ENCODE measurements at regions not wholly inside any gene's neighbourhood (a gene's known extent, or its start where the extent isn't known, plus 50 kb on each side); places are given as distances from the start of the nearest gene placed in this dataset.
"Not testable (repeated sequence)": the region's sequence is repeated elsewhere in the genome, so short reads cannot be mapped to it uniquely, and the experiment has no call there.

- no peak overlapping the region for H3K4me3 Mint-ChIP-seq (ENCODE audit: unreplicated experiment)
- Histone ChIP-seq H3K9me3 (ENCODE audit: insufficient read depth, low read depth, low read length) (no peaks in the 10 kb centered on the region), H3K4me3 (ENCODE audit: insufficient read depth, low read depth, low read length) (no peak overlapping the region), H3K36me3 (ENCODE audit: insufficient read depth, low read length) (no peaks in the 10 kb centered on the region), H3K27ac (ENCODE audit: low read depth, low read length) (no peak overlapping the region), H3K9ac (ENCODE audit: low read length) (no peak overlapping the region), H3K4me2 (ENCODE audit: low read length) (no peak overlapping the region), H3K27me3 (ENCODE audit: insufficient read depth, low read length) (no peaks in the 10 kb centered on the region), H3K4me1 (ENCODE audit: insufficient read depth, low read length) (peaks cover 9% of the 10 kb centered on the region), H3K79me2 (ENCODE audit: insufficient read depth, low read length) (no peaks in the 10 kb centered on the region), H4K20me1 (ENCODE audit: insufficient read depth, low read length) (no peaks in the 10 kb centered on the region), H2AFZ (ENCODE audit: low read depth, low read length) (no peak overlapping the region)
- DNase-seq (ENCODE audit: low read depth) (no peak), FAIRE-seq (no peak)
- no peak for TF ChIP-seq EZH2 (IDR thresholded peaks at IDR 0.05; ENCODE audit: insufficient read depth, low read length)
- TF ChIP-seq, protein P1, sequence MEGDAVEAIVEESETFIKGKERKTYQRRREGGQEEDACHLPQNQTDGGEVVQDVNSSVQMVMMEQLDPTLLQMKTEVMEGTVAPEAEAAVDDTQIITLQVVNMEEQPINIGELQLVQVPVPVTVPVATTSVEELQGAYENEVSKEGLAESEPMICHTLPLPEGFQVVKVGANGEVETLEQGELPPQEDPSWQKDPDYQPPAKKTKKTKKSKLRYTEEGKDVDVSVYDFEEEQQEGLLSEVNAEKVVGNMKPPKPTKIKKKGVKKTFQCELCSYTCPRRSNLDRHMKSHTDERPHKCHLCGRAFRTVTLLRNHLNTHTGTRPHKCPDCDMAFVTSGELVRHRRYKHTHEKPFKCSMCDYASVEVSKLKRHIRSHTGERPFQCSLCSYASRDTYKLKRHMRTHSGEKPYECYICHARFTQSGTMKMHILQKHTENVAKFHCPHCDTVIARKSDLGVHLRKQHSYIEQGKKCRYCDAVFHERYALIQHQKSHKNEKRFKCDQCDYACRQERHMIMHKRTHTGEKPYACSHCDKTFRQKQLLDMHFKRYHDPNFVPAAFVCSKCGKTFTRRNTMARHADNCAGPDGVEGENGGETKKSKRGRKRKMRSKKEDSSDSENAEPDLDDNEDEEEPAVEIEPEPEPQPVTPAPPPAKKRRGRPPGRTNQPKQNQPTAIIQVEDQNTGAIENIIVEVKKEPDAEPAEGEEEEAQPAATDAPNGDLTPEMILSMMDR (IDR thresholded peaks at IDR 0.05; ENCODE audit: insufficient read depth, low read depth, low read length) = no peak
- no peaks in the 10 kb centered on the region for H3K36me3 Mint-ChIP-seq (ENCODE audit: low read depth, unreplicated experiment)
- peaks cover 3% of the 10 kb centered on the region for H3K27me3 Mint-ChIP-seq (ENCODE audit: low read depth, unreplicated experiment)
- H3K4me1 Mint-ChIP-seq (ENCODE audit: low read depth, unreplicated experiment) = peaks cover 8% of the 10 kb centered on the region
- no peak overlapping the region for H3K27ac Mint-ChIP-seq (ENCODE audit: unreplicated experiment)
- H3K9me3 Mint-ChIP-seq (ENCODE audit: unreplicated experiment) = peaks cover 6% of the 10 kb centered on the region
These were observed 74.5 kb upstream of the FGFR2 start for GRCh38 chr10:121672733-121673132.

GRCh38 chr10:121669840-121670239 lies 71.6 kb upstream of the FGFR2 start:
- H3K9me3 Mint-ChIP-seq (ENCODE audit: unreplicated experiment); H2AFZ ChIP-seq (ENCODE audit: low read depth, low read length); H3K27me3 Mint-ChIP-seq (ENCODE audit: low read depth, unreplicated experiment); H3K36me3 Mint-ChIP-seq (ENCODE audit: low read depth, unreplicated experiment); H3K9ac ChIP-seq (ENCODE audit: low read length); H3K36me3 ChIP-seq (ENCODE audit: insufficient read depth, low read length); FAIRE-seq; H3K79me2 ChIP-seq (ENCODE audit: insufficient read depth, low read length); H3K4me2 ChIP-seq (ENCODE audit: low read length); H3K27me3 ChIP-seq (ENCODE audit: insufficient read depth, low read length); H3K9me3 ChIP-seq (ENCODE audit: insufficient read depth, low read depth, low read length); H3K27ac Mint-ChIP-seq (ENCODE audit: unreplicated experiment); H3K4me1 Mint-ChIP-seq (ENCODE audit: low read depth, unreplicated experiment); H4K20me1 ChIP-seq (ENCODE audit: insufficient read depth, low read length); H3K4me3 ChIP-seq (ENCODE audit: insufficient read depth, low read depth, low read length); H3K4me3 Mint-ChIP-seq (ENCODE audit: unreplicated experiment); DNase-seq (ENCODE audit: low read depth); H3K27ac ChIP-seq (ENCODE audit: low read depth, low read length): not testable (repeated sequence)
- H3K4me1 ChIP-seq (ENCODE audit: insufficient read depth, low read length) = peaks cover 11% of the 10 kb centered on the region

GRCh38 chr10:121669028-121669374 lies 70.8 kb upstream of the FGFR2 start:
- no peak overlapping the region for H2AFZ ChIP-seq (ENCODE audit: low read depth, low read length)
- H3K4me3 ChIP-seq (ENCODE audit: insufficient read depth, low read depth, low read length) = no peak overlapping the region
- Mint-ChIP-seq H3K27me3 (ENCODE audit: low read depth, unreplicated experiment) (peaks cover 3% of the 10 kb centered on the region), H3K9me3 (ENCODE audit: unreplicated experiment) (peaks cover 7% of the 10 kb centered on the region), H3K4me3 (ENCODE audit: unreplicated experiment) (no peak overlapping the region), H3K36me3 (ENCODE audit: low read depth, unreplicated experiment) (no peaks in the 10 kb centered on the region), H3K4me1 (ENCODE audit: low read depth, unreplicated experiment) (peaks cover 10% of the 10 kb centered on the region), H3K27ac (ENCODE audit: unreplicated experiment) (peak overlapping the region; percentile 81)
- FAIRE-seq = no peak
- no peak for DNase-seq (ENCODE audit: low read depth)
- H3K9me3 ChIP-seq (ENCODE audit: insufficient read depth, low read depth, low read length) = no peaks in the 10 kb centered on the region
- H3K36me3 ChIP-seq (ENCODE audit: insufficient read depth, low read length) = no peaks in the 10 kb centered on the region
- H3K9ac ChIP-seq (ENCODE audit: low read length) = no peak overlapping the region
- H3K79me2 ChIP-seq (ENCODE audit: insufficient read depth, low read length) = no peaks in the 10 kb centered on the region
- H3K27me3 ChIP-seq (ENCODE audit: insufficient read depth, low read length) = no peaks in the 10 kb centered on the region
- TF ChIP-seq, protein P1 (IDR thresholded peaks at IDR 0.05; ENCODE audit: insufficient read depth, low read depth, low read length) = no peak
- TF ChIP-seq EZH2 (IDR thresholded peaks at IDR 0.05; ENCODE audit: insufficient read depth, low read length) = no peak
- peak overlapping the region; percentile 60 for H3K4me2 ChIP-seq (ENCODE audit: low read length)
- H4K20me1 ChIP-seq (ENCODE audit: insufficient read depth, low read length) = no peaks in the 10 kb centered on the region
- H3K27ac ChIP-seq (ENCODE audit: low read depth, low read length) = no peak overlapping the region
- peaks cover 11% of the 10 kb centered on the region for H3K4me1 ChIP-seq (ENCODE audit: insufficient read depth, low read length)

All from astrocyte (in vitro differentiated cells and primary cell).